PC-9 (cell line): ENCODE measurements at regions not wholly inside any gene's neighbourhood (a gene's known extent, or its start where the extent isn't known, plus 50 kb on each side); places are given as distances from the start of the nearest gene placed in this dataset.

Experiments
- BruUV-seq: library from RNA; stranded (reverse); fragments of 400-500 nt; replicated peaks from 2 replicates; lab custom pipeline; 2021; lab: Mats Ljungman, UMichigan
- CTCF ChIA-PET: fragments of 300-600 bp; sonication (Branson Sonifier 250); formaldehyde crosslinking; loops from one replicate; lab custom pipeline; 2022; ENCODE audit warnings: antibody characterized with exemption; lab: Charles Lee
- POLR2A ChIA-PET: fragments of 300-600 bp; sonication (Branson Sonifier 250); formaldehyde crosslinking; loops from one replicate; lab custom pipeline; 2022; ENCODE audit warnings: antibody characterized with exemption; ENCODE audit not compliant: unreplicated experiment; lab: Charles Lee
- DNase-seq, 2 experiments: peaks; one replicate each; pipeline versions ENCODE4 v3.0.0 to v3.0.0-alpha.2; 2015 to 2022; ENCODE audit warnings: mixed read lengths in 1 of 2
- H2AFZ ChIP-seq: fragments of 200-600 bp; sonication (generic); 2 replicates; pipeline ENCODE4 v1.8.1; 2017; ENCODE audit warnings: antibody characterized with exemption
- H3F3A ChIP-seq: fragments of 200-600 bp; sonication (generic); 2 replicates; pipeline ENCODE4 v1.8.1; 2017; ENCODE audit warnings: antibody characterized with exemption, mild to moderate bottlenecking, low read depth; ENCODE audit not compliant: insufficient read depth
- H3K27ac ChIP-seq: fragments of 200-600 bp; sonication (generic); 2 replicates; pipeline ENCODE4 v1.6.1; 2016; ENCODE audit warnings: mixed run types
- H3K27me3 ChIP-seq: fragments of 200-600 bp; sonication (generic); 2 replicates; pipeline ENCODE4 v1.6.1; 2016; ENCODE audit warnings: low read depth, mixed run types; ENCODE audit not compliant: insufficient read depth
- H3K36me3 ChIP-seq: fragments of 200-600 bp; sonication (generic); 2 replicates; pipeline ENCODE4 v1.6.1; 2016; ENCODE audit warnings: low read depth, mixed run types
- H3K4me1 ChIP-seq: fragments of 200-600 bp; sonication (generic); replicated peaks from 2 replicates; pipeline ENCODE4 v1.6.1; 2016; ENCODE audit warnings: mixed run types; ENCODE audit not compliant: insufficient read depth
- H3K4me2 ChIP-seq: fragments of 200-600 bp; sonication (generic); 2 replicates; pipeline ENCODE4 v1.6.1; 2017; ENCODE audit warnings: mixed run types
- H3K4me3 ChIP-seq: fragments of 200-600 bp; sonication (generic); 2 replicates; pipeline ENCODE4 v1.6.1; 2016; ENCODE audit warnings: mixed run types
- H3K79me2 ChIP-seq: fragments of 200-600 bp; sonication (generic); 2 replicates; pipeline ENCODE4 v1.6.1; 2017; ENCODE audit warnings: low read depth, mixed run types
- H3K9me2 ChIP-seq: fragments of 200-600 bp; sonication (generic); 2 replicates; pipeline ENCODE4 v1.8.1; 2017; ENCODE audit warnings: mild to moderate bottlenecking; ENCODE audit not compliant: insufficient read depth
- H3K9me3 ChIP-seq: fragments of 200-600 bp; sonication (generic); 2 replicates; pipeline ENCODE4 v1.8.1; 2016; ENCODE audit warnings: low read depth; ENCODE audit not compliant: insufficient read depth
- H4K20me1 ChIP-seq: fragments of 200-600 bp; sonication (generic); 2 replicates; pipeline ENCODE4 v1.8.1; 2017; ENCODE audit not compliant: insufficient read depth
- EZH2 ChIP-seq: fragments of 200-600 bp; sonication (generic); IDR thresholded peaks from 2 replicates; pipeline ENCODE4 v1.8.0; 2017; ENCODE audit warnings: antibody characterized with exemption, low read depth
- intact Hi-C: fragments of 100-400 bp; cut with micrococcal nuclease; formaldehyde crosslinking; loops from one replicate; pipeline ENCODE4 v1.10.0; 2022; ENCODE audit not compliant: unreplicated experiment
- TF ChIP-seq, protein P1 (sequence below): fragments of 200-600 bp; sonication (generic); conservative IDR thresholded peaks from 2 replicates; pipeline ENCODE4 v1.6.1; 2017; ENCODE audit warnings: mixed run types, antibody characterized with exemption, mild to moderate bottlenecking, moderate library complexity

DNA sequence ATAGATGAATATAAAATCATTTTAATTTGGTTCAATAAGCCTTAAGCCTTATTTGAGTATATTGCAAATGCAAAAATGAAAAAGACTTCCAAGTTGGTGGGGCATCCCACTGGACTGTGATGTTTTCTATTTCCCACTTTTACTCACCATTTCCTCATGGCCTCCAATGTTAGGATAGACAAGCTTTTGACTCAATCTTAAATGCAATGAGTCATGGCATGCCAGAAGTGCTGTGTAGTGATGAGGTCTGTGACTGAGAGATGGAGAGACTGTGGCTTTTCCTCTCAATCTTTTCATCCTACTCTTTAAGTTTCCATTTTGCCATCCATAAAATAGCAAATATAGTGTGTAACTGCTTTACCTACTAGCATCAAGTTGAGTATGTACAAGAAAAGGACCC is 1401.2 kb upstream of the CELF4 start:
- intact Hi-C loops = no loop called here
- no peak for DNase-seq
- Histone ChIP-seq H4K20me1 (no peaks in the 10 kb centered on the region), H3K4me2 (no peak overlapping the region), H3K79me2 (no peaks in the 10 kb centered on the region), H3K4me1 (no peaks in the 10 kb centered on the region), H3K4me3 (no peak overlapping the region), H3K27ac (no peak overlapping the region), H3K36me3 (no peaks in the 10 kb centered on the region), H3K27me3 (no peaks in the 10 kb centered on the region), H3K9me3 (no peaks in the 10 kb centered on the region), H3F3A (no peaks in the 10 kb centered on the region), H2AFZ (no peak overlapping the region), H3K9me2 (no peaks in the 10 kb centered on the region)
- POLR2A ChIA-PET = no interaction called here
- CTCF ChIA-PET = no interaction called here
- TF ChIP-seq, protein P1, sequence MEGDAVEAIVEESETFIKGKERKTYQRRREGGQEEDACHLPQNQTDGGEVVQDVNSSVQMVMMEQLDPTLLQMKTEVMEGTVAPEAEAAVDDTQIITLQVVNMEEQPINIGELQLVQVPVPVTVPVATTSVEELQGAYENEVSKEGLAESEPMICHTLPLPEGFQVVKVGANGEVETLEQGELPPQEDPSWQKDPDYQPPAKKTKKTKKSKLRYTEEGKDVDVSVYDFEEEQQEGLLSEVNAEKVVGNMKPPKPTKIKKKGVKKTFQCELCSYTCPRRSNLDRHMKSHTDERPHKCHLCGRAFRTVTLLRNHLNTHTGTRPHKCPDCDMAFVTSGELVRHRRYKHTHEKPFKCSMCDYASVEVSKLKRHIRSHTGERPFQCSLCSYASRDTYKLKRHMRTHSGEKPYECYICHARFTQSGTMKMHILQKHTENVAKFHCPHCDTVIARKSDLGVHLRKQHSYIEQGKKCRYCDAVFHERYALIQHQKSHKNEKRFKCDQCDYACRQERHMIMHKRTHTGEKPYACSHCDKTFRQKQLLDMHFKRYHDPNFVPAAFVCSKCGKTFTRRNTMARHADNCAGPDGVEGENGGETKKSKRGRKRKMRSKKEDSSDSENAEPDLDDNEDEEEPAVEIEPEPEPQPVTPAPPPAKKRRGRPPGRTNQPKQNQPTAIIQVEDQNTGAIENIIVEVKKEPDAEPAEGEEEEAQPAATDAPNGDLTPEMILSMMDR = no peak
- TF ChIP-seq EZH2 = no peak
- no TSS peak for BruUV-seq

DNA sequence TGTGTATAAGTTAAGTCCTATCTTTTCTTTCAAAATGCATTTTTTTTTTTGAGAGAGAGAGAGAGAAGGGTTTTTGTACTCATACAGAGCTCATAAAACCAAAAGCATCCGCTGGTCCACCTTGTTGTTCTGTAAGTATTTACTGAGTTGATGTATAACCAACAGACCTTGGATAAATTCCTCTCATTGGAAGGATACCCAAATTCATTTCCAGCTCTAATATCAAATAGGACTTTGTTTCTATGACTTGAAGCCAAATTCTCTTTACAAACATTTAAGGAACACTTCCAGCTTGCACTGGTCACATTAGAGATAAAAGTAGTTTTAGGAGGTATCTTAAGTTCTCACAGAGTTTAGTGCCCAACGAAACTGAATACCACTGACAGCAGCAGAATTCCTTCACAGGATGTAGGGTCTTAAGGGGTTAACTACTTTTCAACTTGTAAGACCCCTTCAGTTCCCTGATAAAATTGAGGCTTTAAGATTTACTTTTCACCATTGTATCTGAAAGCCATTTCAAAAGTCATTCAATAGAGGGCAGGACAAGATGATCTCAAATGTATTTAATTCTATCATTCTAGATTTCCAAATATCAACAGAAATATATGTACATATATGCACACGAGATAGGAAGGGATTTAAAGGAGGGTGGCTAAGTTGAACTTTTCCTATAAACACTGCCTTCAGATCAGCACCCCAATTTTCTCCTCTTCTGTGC is 1398.5 kb upstream of the CELF4 start:
- no peak for DNase-seq
- POLR2A ChIA-PET = no interaction called here
- H3K27me3 ChIP-seq = no peaks in the 10 kb centered on the region
- H3K79me2 ChIP-seq = no peaks in the 10 kb centered on the region
- H3F3A ChIP-seq = no peaks in the 10 kb centered on the region
- no TSS peak for BruUV-seq
- no peak overlapping the region for H2AFZ ChIP-seq
- H3K9me2 ChIP-seq = no peaks in the 10 kb centered on the region
- no peaks in the 10 kb centered on the region for H3K36me3 ChIP-seq
- no peaks in the 10 kb centered on the region for H3K9me3 ChIP-seq
- intact Hi-C loops = no loop called here
- TF ChIP-seq, protein P1 = no peak
- no peak for TF ChIP-seq EZH2
- no peak overlapping the region for H3K4me2 ChIP-seq
- H3K4me3 ChIP-seq = no peak overlapping the region
- no peak overlapping the region for H3K27ac ChIP-seq
- no peaks in the 10 kb centered on the region for H3K4me1 ChIP-seq
- no peaks in the 10 kb centered on the region for H4K20me1 ChIP-seq
- CTCF ChIA-PET = no interaction called here

DNA sequence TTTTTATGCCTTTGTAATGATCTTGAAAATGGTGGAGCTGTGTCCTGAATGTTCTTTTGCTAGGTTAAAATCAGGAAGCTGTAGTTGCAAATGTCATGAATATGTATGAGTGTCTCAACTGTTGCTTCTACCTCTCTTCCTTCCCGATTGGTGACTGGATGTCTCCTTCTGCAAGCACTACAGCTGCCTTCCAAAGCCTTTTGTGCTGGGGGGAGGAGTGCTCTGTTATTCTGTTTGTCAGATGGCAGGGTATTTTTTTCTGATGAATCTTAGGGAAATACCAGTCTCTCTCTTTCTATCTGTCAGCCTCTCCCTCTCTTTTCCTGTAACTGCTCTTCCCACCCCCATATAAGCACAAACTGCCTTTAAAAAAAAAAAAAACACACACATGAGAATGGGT is 1396.3 kb upstream of the CELF4 start:
- no peaks in the 10 kb centered on the region for H4K20me1 ChIP-seq
- CTCF ChIA-PET = no interaction called here
- H3K4me2 ChIP-seq = no peak overlapping the region
- no peaks in the 10 kb centered on the region for H3K79me2 ChIP-seq
- no peak overlapping the region for H2AFZ ChIP-seq
- no peak overlapping the region for H3K4me3 ChIP-seq
- no peaks in the 10 kb centered on the region for H3K4me1 ChIP-seq
- no peaks in the 10 kb centered on the region for H3K9me2 ChIP-seq
- TF ChIP-seq, protein P1 = no peak
- TF ChIP-seq EZH2 = no peak
- no peaks in the 10 kb centered on the region for H3K36me3 ChIP-seq
- H3K27me3 ChIP-seq = no peaks in the 10 kb centered on the region
- intact Hi-C loops = no loop called here
- BruUV-seq = no TSS peak
- POLR2A ChIA-PET = no interaction called here
- no peaks in the 10 kb centered on the region for H3K9me3 ChIP-seq
- no peak overlapping the region for H3K27ac ChIP-seq
- no peak for DNase-seq
- H3F3A ChIP-seq = no peaks in the 10 kb centered on the region
